ENCODE measurements at regions not wholly inside any gene's neighbourhood (a gene's known extent, or its start where the extent isn't known, plus 50 kb on each side); places are given as distances from the start of the nearest gene placed in this dataset.

DNA sequence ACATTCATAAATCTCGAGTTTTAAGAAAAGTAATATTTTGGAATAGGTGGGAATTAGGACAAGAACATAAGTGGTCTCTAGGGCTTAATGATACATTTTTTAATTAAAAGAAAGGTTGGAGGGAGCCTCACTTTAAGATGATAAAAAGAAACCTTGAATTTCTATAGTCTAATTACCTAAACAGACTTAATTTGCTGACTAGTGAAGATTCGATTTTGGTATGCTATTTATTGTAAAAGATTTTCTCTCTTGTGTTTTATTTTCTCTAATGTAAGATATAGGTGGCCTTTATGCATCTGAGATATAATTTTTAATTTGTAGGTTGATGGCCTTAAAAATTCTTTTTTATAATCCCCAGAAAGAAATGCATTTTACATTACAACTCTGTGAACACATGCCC lies 239.1 kb downstream of the COL12A1 start:
- TF ChIP-seq, protein P1, sequence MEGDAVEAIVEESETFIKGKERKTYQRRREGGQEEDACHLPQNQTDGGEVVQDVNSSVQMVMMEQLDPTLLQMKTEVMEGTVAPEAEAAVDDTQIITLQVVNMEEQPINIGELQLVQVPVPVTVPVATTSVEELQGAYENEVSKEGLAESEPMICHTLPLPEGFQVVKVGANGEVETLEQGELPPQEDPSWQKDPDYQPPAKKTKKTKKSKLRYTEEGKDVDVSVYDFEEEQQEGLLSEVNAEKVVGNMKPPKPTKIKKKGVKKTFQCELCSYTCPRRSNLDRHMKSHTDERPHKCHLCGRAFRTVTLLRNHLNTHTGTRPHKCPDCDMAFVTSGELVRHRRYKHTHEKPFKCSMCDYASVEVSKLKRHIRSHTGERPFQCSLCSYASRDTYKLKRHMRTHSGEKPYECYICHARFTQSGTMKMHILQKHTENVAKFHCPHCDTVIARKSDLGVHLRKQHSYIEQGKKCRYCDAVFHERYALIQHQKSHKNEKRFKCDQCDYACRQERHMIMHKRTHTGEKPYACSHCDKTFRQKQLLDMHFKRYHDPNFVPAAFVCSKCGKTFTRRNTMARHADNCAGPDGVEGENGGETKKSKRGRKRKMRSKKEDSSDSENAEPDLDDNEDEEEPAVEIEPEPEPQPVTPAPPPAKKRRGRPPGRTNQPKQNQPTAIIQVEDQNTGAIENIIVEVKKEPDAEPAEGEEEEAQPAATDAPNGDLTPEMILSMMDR (IDR thresholded peaks at IDR 0.05 in 4 of 5, conservative IDR thresholded peaks at IDR 0.05 in 1 of 5), result no peak
- no peak for TF ChIP-seq POLR2A (IDR thresholded peaks at IDR 0.05)
